ENCODE measurements at regions not wholly inside any gene's neighbourhood (a gene's known extent, or its start where the extent isn't known, plus 50 kb on each side); places are given as distances from the start of the nearest gene placed in this dataset.

DNA sequence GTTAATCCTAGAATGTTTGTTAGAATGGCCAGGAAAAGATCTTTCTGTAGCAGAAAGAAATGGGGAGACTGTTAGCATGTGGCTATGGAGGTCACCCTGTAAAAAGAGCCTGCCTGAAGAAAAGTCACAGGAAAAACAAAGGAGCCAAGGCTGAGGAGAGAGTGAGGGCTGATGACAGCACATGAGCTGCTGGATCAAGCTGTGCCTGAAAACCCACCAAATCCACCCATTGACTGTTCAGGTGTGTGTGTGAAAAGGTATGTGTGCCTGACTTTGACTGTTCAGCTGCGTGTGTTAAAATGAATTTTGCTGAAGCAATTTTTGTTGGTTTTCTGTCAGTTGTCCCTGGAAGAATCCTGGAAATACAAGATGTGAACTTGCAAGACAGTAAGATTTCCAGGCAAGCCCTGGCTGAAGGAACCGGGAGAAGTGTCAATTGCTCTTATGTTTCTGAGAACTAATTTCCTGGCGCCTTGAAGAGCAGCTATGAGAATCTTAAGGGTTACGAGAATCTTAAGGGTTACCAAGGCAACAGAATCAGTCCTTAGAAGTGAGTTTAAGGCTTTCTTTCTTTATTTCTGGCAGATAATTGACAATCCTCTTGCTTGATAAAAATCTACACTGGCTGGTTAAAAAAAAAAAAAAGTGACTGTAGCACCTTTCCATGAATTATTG lies 73.0 kb upstream of the LGALSL start:
- DNase-seq, result no peak

DNA sequence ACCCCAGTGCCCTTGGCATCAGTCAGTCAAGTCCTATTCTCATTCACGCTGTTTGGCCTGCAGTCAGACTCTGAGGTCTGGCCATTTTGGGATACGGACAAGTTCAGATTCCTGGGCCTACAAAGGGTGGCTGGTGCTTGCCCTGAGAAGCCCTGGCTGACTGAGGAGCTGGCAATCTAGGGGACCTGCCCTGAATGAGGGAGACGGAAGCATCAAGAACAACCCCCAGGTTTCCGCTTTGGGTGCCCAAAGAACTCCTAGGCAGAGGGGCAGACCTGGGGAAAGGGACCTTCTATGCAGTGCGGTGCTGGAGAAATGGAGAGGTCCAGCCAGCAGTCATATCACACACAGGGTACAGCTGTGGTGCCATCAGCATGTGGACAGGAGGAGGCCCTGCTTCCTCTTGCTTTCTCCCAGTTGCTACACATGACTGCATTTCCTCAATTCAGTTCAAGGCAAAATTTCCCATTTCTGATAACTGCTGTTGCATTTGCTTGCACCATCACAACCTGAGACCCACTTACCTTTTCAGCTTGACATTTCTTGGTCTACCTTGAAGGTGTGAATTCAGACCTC lies 70.9 kb upstream of the LGALSL start:
- no peak for DNase-seq

DNA sequence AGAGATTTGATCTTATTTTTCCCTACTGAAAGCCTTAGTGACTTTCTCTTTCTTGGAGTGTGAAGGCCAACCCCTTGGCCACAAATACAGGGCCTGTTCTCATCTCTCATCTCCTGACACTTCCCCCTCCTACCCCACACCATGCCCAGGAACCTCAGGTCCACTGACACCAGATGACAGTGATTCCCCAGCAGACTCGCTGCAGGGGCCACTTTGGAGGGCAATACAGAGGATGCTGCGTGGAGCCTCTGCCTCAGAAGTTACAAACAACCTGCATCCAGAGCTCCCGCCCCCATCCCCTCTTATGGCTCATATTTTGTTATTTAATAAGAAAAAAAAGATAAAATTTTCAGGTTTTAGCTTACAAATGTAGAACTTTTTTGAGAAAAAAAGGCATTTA lies 70.1 kb upstream of the LGALSL start:
- DNase-seq, result no peak

DNA sequence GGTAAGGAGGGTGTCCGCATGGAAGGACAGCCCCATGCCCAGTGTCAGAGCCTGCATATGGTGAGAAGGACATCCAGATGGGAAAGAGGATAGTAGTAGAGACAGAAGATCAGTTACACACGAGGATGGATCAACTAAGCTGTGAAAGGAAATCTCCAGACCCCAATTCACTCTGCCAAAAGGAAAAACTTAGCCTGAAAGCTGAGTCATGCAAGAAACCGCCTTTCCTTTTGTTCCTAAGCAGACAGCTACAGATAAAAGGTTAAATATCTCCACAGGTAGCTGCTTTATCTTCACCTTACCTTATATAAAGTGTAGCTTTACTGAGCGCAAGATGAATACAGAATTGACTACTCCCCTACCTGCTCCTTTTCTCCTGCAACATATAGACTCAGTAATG lies 67.3 kb upstream of the LGALSL start:
- DNase-seq, result no peak

DNA sequence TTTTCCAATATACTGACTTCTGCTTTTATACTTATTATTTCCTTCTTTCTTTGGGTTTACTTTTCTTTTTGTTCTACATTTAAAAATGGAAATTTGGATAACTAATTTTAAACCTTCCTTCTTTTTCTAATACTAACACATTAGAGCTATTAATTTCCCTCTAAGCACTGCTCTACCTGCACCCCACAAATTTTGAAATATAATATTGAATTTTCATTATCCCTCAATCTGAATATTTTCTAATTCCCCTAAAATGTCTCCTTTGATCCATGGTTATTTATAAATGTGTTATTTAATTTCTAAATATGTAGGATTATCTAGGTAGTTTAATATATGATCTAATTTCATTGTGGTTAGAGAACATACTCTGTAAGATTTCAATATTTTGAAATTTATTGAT lies 63.4 kb upstream of the LGALSL start:
- no peak for DNase-seq

DNA sequence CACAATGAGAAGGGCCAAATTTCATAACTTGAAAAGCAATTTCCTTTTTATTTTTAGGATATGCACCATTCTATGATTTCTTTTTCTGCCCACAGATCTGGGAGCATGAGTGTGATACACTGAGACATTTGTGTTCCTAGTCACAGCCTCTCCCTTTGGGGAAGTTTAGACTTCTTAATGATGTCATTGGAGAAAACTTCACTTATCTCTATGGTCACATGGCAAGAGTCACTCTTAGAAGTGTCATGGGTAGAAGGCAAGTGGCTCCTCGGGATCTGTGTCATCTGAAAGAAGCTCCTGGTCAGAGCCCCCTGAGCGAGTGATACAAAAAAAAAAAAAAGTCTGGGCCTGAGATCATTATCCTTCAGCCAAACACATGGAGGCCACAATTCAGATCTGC lies 62.5 kb upstream of the LGALSL start:
- no peak for DNase-seq

DNA sequence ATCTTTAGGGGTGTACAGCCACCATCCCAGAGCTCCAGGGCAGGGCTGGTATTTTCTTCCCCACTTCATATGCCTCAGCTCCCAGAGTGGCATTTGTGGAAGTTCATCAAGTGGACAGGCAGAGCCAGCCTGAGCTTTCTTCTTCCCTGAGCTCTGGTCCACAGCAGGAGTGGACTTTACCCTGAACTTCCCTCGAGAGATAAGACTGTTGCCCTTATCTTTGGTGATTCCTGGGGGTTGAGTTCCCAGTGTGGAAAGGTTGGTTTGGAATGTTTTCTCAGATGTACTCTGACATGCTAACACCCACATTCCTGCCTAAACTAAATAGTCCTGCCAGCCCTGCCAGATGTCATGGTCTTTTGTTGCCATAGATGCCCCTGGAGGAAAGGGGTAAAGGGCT lies 62.0 kb upstream of the LGALSL start:
- DNase-seq, result no peak

DNA sequence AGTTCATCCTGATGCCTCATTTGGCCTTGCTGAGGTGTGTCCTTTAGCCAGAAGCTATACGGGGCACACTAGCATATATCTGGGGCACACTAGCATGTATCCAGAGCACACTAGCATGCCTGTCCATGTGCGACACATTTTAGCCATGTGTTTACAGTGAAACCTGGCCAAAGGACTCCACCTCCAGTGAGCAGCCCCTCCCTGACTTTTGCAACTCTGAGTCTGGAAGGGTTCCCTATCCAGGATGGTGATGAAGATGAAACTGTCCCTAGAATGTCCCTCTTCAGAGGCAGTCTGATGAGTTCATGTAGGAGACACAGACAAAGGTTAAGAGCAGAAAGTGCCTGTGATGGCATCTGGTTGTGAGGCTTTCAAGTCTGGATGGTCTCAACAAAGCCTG lies 61.4 kb upstream of the LGALSL start:
- no peak for DNase-seq

DNA sequence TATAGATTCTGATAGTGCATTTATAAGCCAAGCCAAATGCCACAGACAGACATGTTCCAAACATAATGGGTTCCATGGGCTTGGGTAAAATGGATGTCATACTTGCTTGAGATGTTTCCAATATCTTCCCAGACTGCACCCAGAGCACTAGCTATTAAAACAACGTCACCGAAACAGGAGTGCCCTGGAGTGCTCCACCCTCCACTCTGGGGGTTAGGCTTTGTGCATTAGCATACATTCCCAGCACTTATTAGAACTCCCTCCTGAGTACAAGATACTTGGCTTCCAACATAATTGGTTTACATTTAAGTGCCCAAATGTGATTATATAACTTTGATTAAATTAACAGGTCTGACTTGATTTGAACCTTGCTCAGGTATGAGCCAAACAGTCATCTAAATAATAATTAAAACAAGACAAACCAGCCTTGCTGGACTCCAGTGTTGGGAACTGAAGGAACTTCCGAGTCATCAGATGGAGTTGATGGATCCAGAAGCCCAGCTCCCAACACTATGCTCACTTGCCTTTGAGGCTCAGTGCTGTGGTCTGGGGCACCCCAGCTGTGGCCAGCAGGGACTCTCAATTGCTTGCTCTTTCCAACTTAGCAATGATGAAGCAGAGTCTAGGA lies 60.5 kb upstream of the LGALSL start:
- DNase-seq, result no peak

DNA sequence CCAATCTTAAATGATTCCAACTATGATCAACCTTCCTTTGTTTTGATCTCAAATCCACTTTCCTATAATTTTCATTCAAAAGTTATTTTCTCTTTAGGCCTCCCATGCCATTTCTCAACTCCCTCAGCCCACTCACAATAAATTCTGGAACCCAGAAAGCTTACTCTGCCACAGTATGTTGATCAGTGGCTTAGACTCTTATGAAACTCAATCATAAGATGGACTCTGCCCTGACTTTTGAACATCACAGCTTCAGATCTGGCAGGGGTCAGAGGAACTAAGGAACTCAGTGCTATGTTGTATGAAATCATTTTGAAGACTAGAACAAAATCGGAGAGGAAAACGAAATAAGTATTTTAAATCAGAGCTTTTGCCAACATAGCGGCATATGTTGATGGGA lies 59.8 kb upstream of the LGALSL start:
- no peak for DNase-seq

DNA sequence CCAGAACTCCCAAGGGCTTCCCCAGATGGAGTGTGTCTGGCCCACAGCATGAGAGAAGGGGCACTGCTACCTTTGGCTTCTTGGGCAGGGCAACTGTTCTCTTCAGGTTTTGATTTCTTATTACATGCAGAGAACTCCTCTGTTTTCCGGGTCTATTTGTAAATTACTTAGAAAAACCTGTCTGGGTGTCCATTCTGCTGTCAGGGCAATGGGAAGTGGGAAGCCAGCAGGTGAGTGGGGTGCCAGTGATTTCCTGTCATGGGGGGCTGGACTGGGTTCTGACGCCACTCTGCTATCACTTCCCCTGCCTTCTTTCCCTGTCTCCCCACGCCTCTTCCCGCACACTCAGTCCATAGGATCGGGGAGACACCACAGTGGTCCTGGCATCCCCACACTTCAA lies 58.0 kb upstream of the LGALSL start:
- DNase-seq, result no peak

DNA sequence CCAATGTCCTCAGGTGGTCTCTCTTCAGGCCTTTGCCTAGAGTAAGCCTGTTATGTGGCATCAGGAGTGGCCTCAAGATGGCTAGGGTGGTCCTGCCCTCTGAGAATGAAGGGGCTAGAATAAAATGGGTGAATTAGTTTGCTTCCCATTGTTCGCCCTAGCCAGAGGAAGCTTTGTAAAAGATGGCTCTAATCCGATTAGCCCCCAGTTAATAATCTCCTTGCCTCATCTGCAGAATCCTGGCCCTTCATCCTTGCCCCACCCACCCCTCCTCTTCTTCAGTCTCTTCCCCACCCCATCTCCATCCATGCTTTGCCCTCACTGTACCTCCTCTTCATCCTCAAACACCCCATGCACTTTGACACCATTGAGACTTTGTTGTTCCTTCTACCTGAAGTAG lies 57.4 kb upstream of the LGALSL start:
- DNase-seq, result no peak

DNA sequence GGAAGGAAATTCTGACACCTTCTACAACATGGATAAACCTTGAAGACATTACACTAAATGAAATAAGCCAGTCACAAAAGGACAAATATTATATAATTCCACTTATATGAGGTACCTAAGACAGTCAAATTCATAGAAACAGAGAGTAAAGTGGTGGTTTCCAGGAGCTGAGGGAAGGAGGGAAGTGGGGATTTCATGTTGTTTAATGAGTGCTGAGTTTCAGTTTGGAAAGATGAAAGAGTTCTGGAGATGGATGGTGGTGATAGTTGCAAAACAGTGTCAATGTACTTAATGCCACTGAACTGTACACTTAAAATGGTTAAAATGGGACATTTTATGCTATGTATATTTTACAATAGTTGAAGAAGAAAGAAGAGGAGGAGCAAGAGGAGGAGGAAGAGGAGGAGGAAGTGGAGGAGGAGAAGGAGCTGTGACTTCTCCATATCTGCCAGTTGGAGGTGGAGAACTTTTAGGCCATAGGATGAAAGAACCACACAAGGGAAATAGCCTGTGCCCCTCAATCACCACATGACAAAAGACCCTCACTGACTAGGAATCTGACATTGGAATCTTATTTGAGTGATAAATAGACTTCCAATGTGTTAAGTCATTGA lies 55.3 kb upstream of the LGALSL start:
- DNase-seq, result no peak

DNA sequence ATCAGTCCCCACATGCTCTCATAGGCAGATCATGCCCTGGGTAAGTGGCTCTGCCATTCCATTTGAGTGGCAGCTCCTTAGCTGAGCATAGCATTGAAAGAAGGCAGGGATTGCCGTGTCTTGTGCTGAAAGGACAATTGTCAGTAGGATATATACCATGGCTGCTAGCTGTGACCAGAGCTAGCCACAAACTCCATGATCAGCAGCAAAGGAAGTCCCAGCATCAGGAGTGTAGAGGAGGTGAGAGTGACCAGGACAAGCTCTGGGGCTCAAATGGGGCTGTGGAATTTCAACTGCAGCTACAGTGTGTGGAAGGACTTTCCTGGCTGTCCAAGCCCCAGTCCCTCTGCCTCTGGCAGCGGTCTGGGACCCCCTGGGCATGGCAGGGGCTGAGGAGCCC lies 54.4 kb upstream of the LGALSL start:
- DNase-seq, result no peak

DNA sequence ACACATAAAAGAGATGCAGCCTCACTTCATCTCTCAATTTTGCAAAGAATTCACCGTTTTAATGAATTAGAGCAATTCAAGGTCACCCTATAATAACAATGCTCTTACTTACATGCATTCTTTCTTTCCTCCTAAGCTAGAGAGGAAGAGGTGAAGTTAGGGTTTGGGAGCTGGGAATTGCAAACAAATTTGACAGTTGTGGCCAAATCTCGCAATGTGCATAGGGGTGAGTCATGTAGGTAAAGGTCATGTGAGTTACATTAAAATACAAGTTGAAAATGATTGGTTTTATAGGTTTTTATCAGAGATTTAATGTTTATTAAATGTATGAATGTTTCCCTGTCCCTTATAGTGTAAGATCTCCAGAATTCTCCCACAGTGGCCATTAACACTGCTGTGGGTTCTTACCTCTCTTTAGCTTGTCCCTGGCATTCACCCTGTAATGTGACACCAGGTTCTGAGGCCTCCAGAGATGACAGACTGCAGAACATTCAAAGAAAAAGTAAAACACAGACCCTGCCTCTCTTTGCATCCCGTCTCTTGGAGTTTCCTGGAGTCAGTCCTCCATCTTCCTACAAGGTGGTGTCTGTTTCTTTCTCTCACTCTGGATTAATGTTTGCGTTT lies 53.7 kb upstream of the LGALSL start:
- no peak for DNase-seq

DNA sequence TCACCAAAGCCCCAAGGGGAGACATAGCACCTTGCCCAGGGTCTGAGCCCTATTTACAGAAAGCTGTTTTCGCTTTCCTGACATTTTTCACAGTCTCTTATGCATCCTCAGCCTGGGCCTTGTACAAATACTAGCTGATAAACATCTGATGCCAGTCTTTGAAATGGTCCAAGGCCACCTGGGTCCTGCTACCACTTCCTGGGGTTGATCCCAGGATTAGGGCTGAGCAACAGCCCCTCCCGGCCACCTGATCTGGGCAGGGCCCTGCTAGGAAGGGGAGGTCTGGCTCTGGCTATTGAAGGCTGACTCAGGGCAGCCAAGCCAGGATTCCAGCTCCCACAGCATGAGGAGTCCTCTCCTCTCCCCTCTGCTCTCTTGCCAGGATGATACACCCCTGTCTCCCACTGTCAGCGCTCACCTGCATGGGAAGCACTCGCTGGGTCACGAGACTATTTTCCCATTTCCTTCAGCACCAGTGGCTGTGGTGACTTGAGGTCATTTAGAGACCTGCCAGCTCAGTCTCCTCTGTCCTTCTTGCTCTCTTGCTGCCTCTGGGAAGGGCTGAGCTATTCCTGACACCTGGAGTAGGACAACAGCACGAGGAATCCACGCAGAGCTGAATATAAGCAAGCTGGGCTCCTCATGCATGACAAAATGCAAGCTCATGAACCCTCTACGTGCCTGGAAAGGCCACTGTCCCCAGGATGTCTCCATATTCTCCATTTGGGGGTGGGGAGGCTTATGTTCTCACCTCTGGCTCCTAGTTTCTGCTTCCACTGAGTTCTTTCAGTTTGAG lies 53.0 kb upstream of the LGALSL start:
- DNase-seq, result no peak

DNA sequence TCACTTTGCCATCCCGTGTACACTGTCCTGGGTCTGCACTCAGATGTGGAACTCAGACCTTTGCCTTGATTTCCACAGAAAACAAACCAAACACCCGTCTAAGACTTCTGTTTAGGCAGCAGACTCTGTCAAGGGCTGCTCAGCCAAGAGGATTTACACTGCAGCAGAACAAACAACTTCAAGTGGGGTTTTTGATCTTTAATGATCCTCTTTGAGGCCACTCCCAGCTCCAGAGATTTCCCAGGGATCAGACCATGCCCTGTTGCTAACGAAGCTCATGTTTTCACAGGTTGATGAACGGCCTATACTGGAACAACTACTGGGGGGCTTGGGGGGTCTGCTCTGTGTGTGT lies 52.5 kb upstream of the LGALSL start:
- DNase-seq, result no peak

DNA sequence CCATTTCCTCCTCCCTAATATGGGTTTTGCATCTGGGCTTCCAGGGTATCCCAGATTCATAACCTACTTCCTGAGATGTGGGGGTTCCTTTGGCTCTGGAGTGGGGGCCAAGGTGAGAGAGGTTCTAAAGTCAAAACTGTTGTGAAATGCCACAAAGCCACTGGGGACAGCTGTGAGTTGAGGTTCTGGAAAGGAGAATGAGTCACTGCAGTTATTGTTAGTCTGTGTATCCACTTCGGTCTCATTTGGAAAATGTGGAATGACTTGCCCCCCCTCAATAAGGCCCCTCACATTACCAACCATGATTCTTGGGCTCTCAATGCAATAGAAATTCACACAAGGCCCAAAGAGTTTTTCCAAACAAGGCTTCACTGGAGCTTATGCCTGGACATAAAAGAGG lies 51.1 kb upstream of the LGALSL start:
- no peak for DNase-seq

DNA sequence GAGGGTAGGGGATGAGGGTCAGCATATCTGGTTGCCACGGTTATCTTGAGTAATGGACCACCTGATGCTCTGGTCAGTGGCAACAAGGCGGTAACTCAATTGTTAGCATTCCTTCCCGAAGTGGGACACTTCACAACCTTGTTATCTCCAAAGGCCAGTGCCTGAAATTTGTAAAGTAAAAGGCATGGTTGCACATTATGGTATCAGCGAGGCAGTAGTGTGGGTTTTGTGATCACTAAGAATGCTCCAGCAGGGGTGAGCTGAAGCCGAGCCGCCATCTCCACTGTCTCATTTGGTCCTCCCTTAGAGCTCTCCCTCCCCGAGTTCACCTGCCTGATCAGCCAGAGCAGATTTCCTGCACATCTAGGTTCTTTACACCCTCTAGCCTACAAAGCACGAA lies 50.5 kb upstream of the LGALSL start:
- no peak for DNase-seq

DNA sequence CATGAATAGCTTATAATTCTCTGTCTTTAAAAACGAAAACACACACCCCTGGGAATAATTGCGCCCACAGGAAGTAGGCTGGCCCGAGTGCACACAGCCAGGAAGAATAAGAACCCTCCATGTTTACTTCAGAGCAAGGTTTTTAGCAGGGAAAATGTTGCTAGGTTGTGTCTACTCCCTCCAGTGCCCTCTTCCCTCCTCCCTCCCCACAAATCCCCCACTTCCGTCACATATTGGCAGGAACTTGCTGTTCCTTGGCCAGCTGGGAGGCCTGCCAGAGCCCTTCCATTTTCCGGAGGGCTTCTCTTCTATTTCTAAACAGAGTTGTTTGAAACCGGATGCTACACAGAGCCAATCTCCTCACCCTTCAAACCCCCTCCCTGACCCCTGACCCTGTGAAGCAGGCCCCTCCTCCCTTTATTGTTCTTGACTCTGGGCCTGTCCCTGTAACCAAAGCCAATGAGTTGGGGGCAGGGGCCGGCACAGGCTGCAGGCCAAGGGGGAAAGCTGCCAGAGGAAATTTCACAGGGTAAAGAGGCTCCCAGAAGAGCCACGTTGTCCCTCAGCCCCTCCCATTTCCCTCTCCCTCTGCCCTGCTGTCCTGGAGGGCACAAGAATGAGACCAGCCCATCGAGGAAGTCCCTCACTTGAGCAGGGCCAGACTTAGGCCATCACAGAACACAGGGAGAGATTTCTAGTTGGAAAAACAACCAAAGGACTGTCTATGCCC lies 49.8 kb upstream of the LGALSL start:
- no peak for DNase-seq
